Neuronal stem cell (in vitro differentiated cells): ENCODE measurements at regions not wholly inside any gene's neighbourhood (a gene's known extent, or its start where the extent isn't known, plus 50 kb on each side); places are given as distances from the start of the nearest gene placed in this dataset.

ENCODE experiments used
- DNase-seq: peaks from one replicate; pipeline ENCODE4 v3.0.0-alpha.2; 2013; ENCODE audit warnings: low spot score
- H2AFZ ChIP-seq: one replicate; pipeline ENCODE4 v1.6.1; 2013; ENCODE audit warnings: mild to moderate bottlenecking, low read length, inconsistent platforms
- H2AK5ac ChIP-seq: 2 replicates; pipeline ENCODE4 v1.6.1; 2013; ENCODE audit warnings: low read depth, mild to moderate bottlenecking, inconsistent platforms, low read length, moderate library complexity, mixed read lengths
- H2BK120ac ChIP-seq: 2 replicates; pipeline ENCODE4 v1.6.1; 2013; ENCODE audit warnings: low read depth, mild to moderate bottlenecking, inconsistent platforms, low read length, moderate library complexity, mixed read lengths
- H2BK12ac ChIP-seq: one replicate; pipeline ENCODE4 v1.6.1; 2013; ENCODE audit warnings: low read length, inconsistent platforms
- H2BK15ac ChIP-seq: 2 replicates; pipeline ENCODE4 v1.6.1; 2013; ENCODE audit warnings: mild to moderate bottlenecking, low read length, inconsistent platforms, mixed read lengths
- H2BK5ac ChIP-seq: one replicate; pipeline ENCODE4 v1.6.1; 2013; ENCODE audit warnings: inconsistent platforms, mild to moderate bottlenecking, low read length, moderate library complexity
- H3K14ac ChIP-seq: one replicate; pipeline ENCODE4 v1.6.1; 2013; ENCODE audit warnings: low read length, inconsistent platforms
- H3K18ac ChIP-seq: 2 replicates; pipeline ENCODE4 v1.6.1; 2013; ENCODE audit warnings: low read length, inconsistent platforms
- H3K23ac ChIP-seq: 2 replicates; pipeline ENCODE4 v1.6.1; 2013; ENCODE audit warnings: low read depth, mild to moderate bottlenecking, mixed read lengths, low read length, inconsistent platforms; ENCODE audit not compliant: poor library complexity
- H3K27ac ChIP-seq: replicated peaks from 3 replicates; pipeline ENCODE4 v1.5.1; 2013; ENCODE audit warnings: low read length, inconsistent platforms
- H3K27me3 ChIP-seq, 3 experiments: 2 replicates each; pipeline ENCODE4 v1.6.1; 2013; ENCODE audit warnings: low read length in 3 of 3, mild to moderate bottlenecking in 2 of 3, inconsistent platforms in 1 of 3, low read depth in 1 of 3, mixed read lengths in 1 of 3, moderate library complexity in 1 of 3; ENCODE audit not compliant: control insufficient read depth in 3 of 3, insufficient read depth in 3 of 3
- H3K36me3 ChIP-seq, 2 donors: replicated peaks in 1 of 2; 2 replicates each; pipeline ENCODE4 v1.6.1; 2013; ENCODE audit warnings: low read length in 2 of 2; ENCODE audit not compliant: control insufficient read depth in 2 of 2, insufficient read depth in 2 of 2
- H3K4ac ChIP-seq: 2 replicates; pipeline ENCODE4 v1.6.1; 2013; ENCODE audit warnings: inconsistent platforms, mild to moderate bottlenecking, low read length, moderate library complexity
- H3K4me1 ChIP-seq, 2 donors: 1 replicate in 1 of 2; 2 replicates in 1 of 2; pipeline ENCODE4 v1.6.1; 2013; ENCODE audit warnings: low read length in 2 of 2, low read depth in 1 of 2; ENCODE audit not compliant: control insufficient read depth in 2 of 2, insufficient read depth in 1 of 2
- H3K4me2 ChIP-seq: one replicate; pipeline ENCODE4 v1.6.1; 2013; ENCODE audit warnings: mild to moderate bottlenecking, low read length, inconsistent platforms; ENCODE audit not compliant: insufficient read depth, poor library complexity, severe bottlenecking
- H3K4me3 ChIP-seq, 2 donors: 2 replicates each; pipeline ENCODE4 v1.5.1; 2013; ENCODE audit warnings: low read length in 2 of 2, mild to moderate bottlenecking in 2 of 2, inconsistent platforms in 1 of 2, moderate library complexity in 1 of 2
- H3K79me1 ChIP-seq: one replicate; pipeline ENCODE4 v1.6.1; 2013; ENCODE audit warnings: low read depth, mild to moderate bottlenecking, inconsistent platforms, low read length, moderate library complexity
- H3K9ac ChIP-seq: one replicate; pipeline ENCODE4 v1.6.1; 2013; ENCODE audit warnings: mild to moderate bottlenecking, low read depth, low read length, inconsistent platforms; ENCODE audit not compliant: poor library complexity
- H3K9me3 ChIP-seq, 2 donors: replicated peaks in 1 of 2; 2 replicates each; pipeline versions ENCODE3 to v1.6.1; 2013; ENCODE audit warnings: low read length in 2 of 2, mild to moderate bottlenecking in 2 of 2, inconsistent platforms in 1 of 2, low read depth in 1 of 2, mixed read lengths in 1 of 2, moderate library complexity in 1 of 2; ENCODE audit not compliant: control insufficient read depth in 2 of 2, insufficient read depth in 1 of 2
- H4K8ac ChIP-seq: one replicate; pipeline ENCODE4 v1.6.1; 2013; ENCODE audit warnings: low read depth, mild to moderate bottlenecking, inconsistent platforms, low read length, moderate library complexity
- H4K91ac ChIP-seq: one replicate; pipeline ENCODE4 v1.6.1; 2013; ENCODE audit warnings: low read length, low read depth, mild to moderate bottlenecking, inconsistent platforms; ENCODE audit not compliant: poor library complexity
- WGBS, 2 donors: extraction: QIAGEN DNeasy Blood & Tissue Kit; methylation state at CpG; one replicate each; pipeline ENCODE4 v1.1.7; 2013; ENCODE audit warnings: missing lambda C conversion rate in 2 of 2, mixed read lengths in 1 of 2; ENCODE audit not compliant: insufficient read length in 2 of 2, insufficient replicate concordance in 1 of 2; ENCODE audit errors: extremely low coverage in 2 of 2; 5-methylcytosine and 5-hydroxymethylcytosine counted together

- Histone ChIP-seq H3K9me3 (no peaks in the 10 kb centered on the region), H3K4me3 (no peak overlapping the region), H2BK12ac (no peak overlapping the region), H2BK5ac (no peak overlapping the region), H3K18ac (no peak overlapping the region), H3K27ac (no peak overlapping the region), H3K9ac (no peak overlapping the region), H4K91ac (no peak overlapping the region), H3K4me2 (no peak overlapping the region), H3K36me3 (no peaks in the 10 kb centered on the region), H3K4me1 (peaks cover 3 to 9% of the 10 kb centered on the region in 2 donors), H2AFZ (no peak overlapping the region), H3K14ac (no peak overlapping the region), H3K23ac (no peak overlapping the region), H2AK5ac (no peak overlapping the region), H2BK15ac (no peak overlapping the region), H3K27me3 (no peaks in the 10 kb centered on the region), H3K4ac (no peak overlapping the region), H4K8ac (no peak overlapping the region), H3K79me1 (no peaks in the 10 kb centered on the region), H2BK120ac (no peak overlapping the region)
- no peak for DNase-seq
These were observed 175.9 kb upstream of the LRIG3 start for GRCh38 chr12:59096246-59096645.

- no peak overlapping the region for H4K91ac ChIP-seq
- H2BK15ac ChIP-seq, result no peak overlapping the region
- no peak overlapping the region for H3K27ac ChIP-seq
- H3K23ac ChIP-seq, result no peak overlapping the region
- no peak overlapping the region for H2BK5ac ChIP-seq
- no peak overlapping the region for H2BK12ac ChIP-seq
- H3K79me1 ChIP-seq, result no peaks in the 10 kb centered on the region
- no peaks in the 10 kb centered on the region for H3K36me3 ChIP-seq
- H3K18ac ChIP-seq, result no peak overlapping the region
- H3K9me3 ChIP-seq, result no peaks in the 10 kb centered on the region
- H4K8ac ChIP-seq, result no peak overlapping the region
- no peak for DNase-seq
- H3K4me3 ChIP-seq, result no peak overlapping the region
- no peak overlapping the region for H2AK5ac ChIP-seq
- H2AFZ ChIP-seq, result no peak overlapping the region
- no peak overlapping the region for H3K9ac ChIP-seq
- no peaks in the 10 kb centered on the region for H3K27me3 ChIP-seq
- peaks cover 3 to 5% of the 10 kb centered on the region in 2 donors for H3K4me1 ChIP-seq
- H3K4ac ChIP-seq, result no peak overlapping the region
- no peak overlapping the region for H3K4me2 ChIP-seq
- H2BK120ac ChIP-seq, result no peak overlapping the region
- no peak overlapping the region for H3K14ac ChIP-seq
- whole genome bisulfite sequencing, 2 donors, result no CpG with 5 or more reads among the region's 1 CpG
These were observed 172.9 kb upstream of the LRIG3 start for GRCh38 chr12:59093073-59093772.

GRCh38 chr12:59088673-59089072 lies 168.4 kb upstream of the LRIG3 start:
- peaks cover 5 to 7% of the 10 kb centered on the region in 2 donors for H3K4me1 ChIP-seq
- H3K79me1 ChIP-seq, result no peaks in the 10 kb centered on the region
- H3K14ac ChIP-seq, result no peak overlapping the region
- H3K27me3 ChIP-seq, result no peaks in the 10 kb centered on the region
- WGBS, 2 donors, result no CpG with 5 or more reads among the region's 5 CpGs
- H2AFZ ChIP-seq, result no peak overlapping the region
- no peak overlapping the region for H3K4me2 ChIP-seq
- no peak overlapping the region for H3K23ac ChIP-seq
- no peaks in the 10 kb centered on the region for H3K9me3 ChIP-seq
- no peak overlapping the region for H3K4me3 ChIP-seq
- no peak overlapping the region for H2BK12ac ChIP-seq
- H2BK5ac ChIP-seq, result no peak overlapping the region
- H3K9ac ChIP-seq, result no peak overlapping the region
- DNase-seq, result no peak
- no peak overlapping the region for H3K4ac ChIP-seq
- H4K91ac ChIP-seq, result no peak overlapping the region
- no peak overlapping the region for H2AK5ac ChIP-seq
- no peak overlapping the region for H3K27ac ChIP-seq
- no peak overlapping the region for H2BK120ac ChIP-seq
- H4K8ac ChIP-seq, result no peak overlapping the region
- no peaks in the 10 kb centered on the region for H3K36me3 ChIP-seq
- no peak overlapping the region for H2BK15ac ChIP-seq
- H3K18ac ChIP-seq, result no peak overlapping the region

GRCh38 chr12:59087691-59088090 lies 167.4 kb upstream of the LRIG3 start:
- H4K91ac ChIP-seq, result no peak overlapping the region
- WGBS, 2 donors, result no CpG with 5 or more reads among the region's 3 CpGs
- no peaks in the 10 kb centered on the region for H3K9me3 ChIP-seq
- no peak overlapping the region for H2BK12ac ChIP-seq
- H3K23ac ChIP-seq, result no peak overlapping the region
- no peak for DNase-seq
- no peak overlapping the region for H3K4ac ChIP-seq
- no peak overlapping the region for H3K4me2 ChIP-seq
- no peak overlapping the region for H2AFZ ChIP-seq
- no peak overlapping the region for H3K9ac ChIP-seq
- no peak overlapping the region for H3K27ac ChIP-seq
- H3K79me1 ChIP-seq, result no peaks in the 10 kb centered on the region
- H4K8ac ChIP-seq, result no peak overlapping the region
- H2BK5ac ChIP-seq, result no peak overlapping the region
- H3K36me3 ChIP-seq, result no peaks in the 10 kb centered on the region
- peaks cover 5 to 7% of the 10 kb centered on the region in 2 donors for H3K4me1 ChIP-seq
- H3K27me3 ChIP-seq, result no peaks in the 10 kb centered on the region
- H3K4me3 ChIP-seq, result no peak overlapping the region
- H3K18ac ChIP-seq, result no peak overlapping the region
- no peak overlapping the region for H2BK15ac ChIP-seq
- no peak overlapping the region for H2AK5ac ChIP-seq
- H2BK120ac ChIP-seq, result no peak overlapping the region
- no peak overlapping the region for H3K14ac ChIP-seq
